ENCODE measurements at regions not wholly inside any gene's neighbourhood (a gene's known extent, or its start where the extent isn't known, plus 50 kb on each side); places are given as distances from the start of the nearest gene placed in this dataset.

- Histone ChIP-seq H3K27me3 (no peaks in the 10 kb centered on the region), H4K20me1 (ENCODE audit: insufficient read depth, poor library complexity, severe bottlenecking) (no peaks in the 10 kb centered on the region), H3K79me2 (no peaks in the 10 kb centered on the region), H3K36me3 (replicated peaks; ENCODE audit: insufficient read depth, low read depth) (no peaks in the 10 kb centered on the region), H3K9me2 (replicated peaks; ENCODE audit: insufficient read depth) (no peaks in the 10 kb centered on the region), H3K4me3 (no peak overlapping the region), H3K27ac (peak overlapping the region; percentile 8), H3K4me2 (peak overlapping the region; percentile 83), H3K9me3 (ENCODE audit: low read depth) (no peaks in the 10 kb centered on the region), H2AFZ (no peak overlapping the region), H3K4me1 (ENCODE audit: insufficient read depth) (no peaks in the 10 kb centered on the region)
- 75% methylated on average over 7 of the region's 7 CpGs for WGBS (ENCODE audit: low lambda C conversion rate, missing lambda C conversion rate)
- peak; percentile 19 for DNase-seq (ENCODE audit: low spot score)
- TF ChIP-seq CTCF (IDR thresholded peaks at IDR 0.05; ENCODE audit: poor library complexity) = no peak
- no peak for TF ChIP-seq EZH2phosphoT487 (IDR thresholded peaks at IDR 0.05; ENCODE audit: low read depth, severe bottlenecking, unreplicated experiment)
- no peak for TF ChIP-seq EZH2 (IDR thresholded peaks at IDR 0.05; ENCODE audit: borderline replicate concordance)
Observed at GRCh38 chr5:116360008-116360853, 214.4 kb downstream of the SEMA6A start.

GRCh38 chr5:116359592-116359991 is 215.0 kb downstream of the SEMA6A start:
- no peaks in the 10 kb centered on the region for H4K20me1 ChIP-seq (ENCODE audit: insufficient read depth, poor library complexity, severe bottlenecking)
- WGBS (ENCODE audit: low lambda C conversion rate, missing lambda C conversion rate) = 95% methylated on average over 1 of the region's 1 CpG

GRCh38 chr5:116358911-116359418 is 215.7 kb downstream of the SEMA6A start:
- H3K27ac ChIP-seq = no peak overlapping the region
- H2AFZ ChIP-seq = no peak overlapping the region
- H3K27me3 ChIP-seq = no peaks in the 10 kb centered on the region
- H3K9me3 ChIP-seq (ENCODE audit: low read depth) = no peaks in the 10 kb centered on the region
- H3K9me2 ChIP-seq (replicated peaks; ENCODE audit: insufficient read depth) = no peaks in the 10 kb centered on the region
- H3K36me3 ChIP-seq (replicated peaks; ENCODE audit: insufficient read depth, low read depth) = no peaks in the 10 kb centered on the region
- H3K4me3 ChIP-seq = no peak overlapping the region
- H4K20me1 ChIP-seq (ENCODE audit: insufficient read depth, poor library complexity, severe bottlenecking) = no peaks in the 10 kb centered on the region
- no peak overlapping the region for H3K4me2 ChIP-seq
- TF ChIP-seq CTCF (IDR thresholded peaks at IDR 0.05; ENCODE audit: poor library complexity) (no peak), EZH2 (IDR thresholded peaks at IDR 0.05; ENCODE audit: borderline replicate concordance) (no peak), EZH2phosphoT487 (IDR thresholded peaks at IDR 0.05; ENCODE audit: low read depth, severe bottlenecking, unreplicated experiment) (no peak)
- 96% methylated on average over 1 of the region's 1 CpG for WGBS (ENCODE audit: low lambda C conversion rate, missing lambda C conversion rate)
- no peaks in the 10 kb centered on the region for H3K79me2 ChIP-seq
- DNase-seq (ENCODE audit: low spot score) = no peak
- H3K4me1 ChIP-seq (ENCODE audit: insufficient read depth) = no peaks in the 10 kb centered on the region

More at GRCh38 chr5:116359592-116359991, 215.0 kb downstream of the SEMA6A start:
- H2AFZ ChIP-seq = no peak overlapping the region
- H3K79me2 ChIP-seq = no peaks in the 10 kb centered on the region
- TF ChIP-seq EZH2phosphoT487 (IDR thresholded peaks at IDR 0.05; ENCODE audit: low read depth, severe bottlenecking, unreplicated experiment) = no peak
- no peak for DNase-seq (ENCODE audit: low spot score)
- H3K27ac ChIP-seq = no peak overlapping the region
- H3K9me2 ChIP-seq (replicated peaks; ENCODE audit: insufficient read depth) = no peaks in the 10 kb centered on the region
- H3K4me3 ChIP-seq = no peak overlapping the region
- no peaks in the 10 kb centered on the region for H3K4me1 ChIP-seq (ENCODE audit: insufficient read depth)
- no peaks in the 10 kb centered on the region for H3K36me3 ChIP-seq (replicated peaks; ENCODE audit: insufficient read depth, low read depth)
- no peak overlapping the region for H3K4me2 ChIP-seq
- H3K9me3 ChIP-seq (ENCODE audit: low read depth) = no peaks in the 10 kb centered on the region
- no peaks in the 10 kb centered on the region for H3K27me3 ChIP-seq

GRCh38 chr5:116358015-116358523 is 216.6 kb downstream of the SEMA6A start:
- Histone ChIP-seq H3K9me3 (ENCODE audit: low read depth) (no peaks in the 10 kb centered on the region), H3K4me1 (ENCODE audit: insufficient read depth) (no peaks in the 10 kb centered on the region), H4K20me1 (ENCODE audit: insufficient read depth, poor library complexity, severe bottlenecking) (no peaks in the 10 kb centered on the region), H3K36me3 (replicated peaks; ENCODE audit: insufficient read depth, low read depth) (no peaks in the 10 kb centered on the region), H2AFZ (no peak overlapping the region), H3K4me2 (no peak overlapping the region), H3K4me3 (no peak overlapping the region), H3K27ac (no peak overlapping the region), H3K9me2 (replicated peaks; ENCODE audit: insufficient read depth) (no peaks in the 10 kb centered on the region), H3K27me3 (no peaks in the 10 kb centered on the region), H3K79me2 (no peaks in the 10 kb centered on the region)
- TF ChIP-seq EZH2phosphoT487 (IDR thresholded peaks at IDR 0.05; ENCODE audit: low read depth, severe bottlenecking, unreplicated experiment) (no peak), CTCF (IDR thresholded peaks at IDR 0.05; ENCODE audit: poor library complexity) (no peak), EZH2 (IDR thresholded peaks at IDR 0.05; ENCODE audit: borderline replicate concordance) (no peak)
- DNase-seq (ENCODE audit: low spot score) = no peak
